OCI-LY3 (cell line): ENCODE measurements at regions not wholly inside any gene's neighbourhood (a gene's known extent, or its start where the extent isn't known, plus 50 kb on each side); places are given as distances from the start of the nearest gene placed in this dataset.

Experiments used
- H2AFZ ChIP-seq: fragments of 200-600, 300-600 bp; shearing (Covaris generic); 2 replicates; pipeline ENCODE4 v1.6.0; 2014; ENCODE audit warnings: antibody characterized with exemption, low read depth, low read length
- H3K27ac ChIP-seq: fragments of 200-600, 300-600 bp; sonication (generic); 2 replicates; pipeline ENCODE4 v1.5.1; 2014; ENCODE audit warnings: mild to moderate bottlenecking, low read length, moderate library complexity, mixed read lengths
- H3K27me3 ChIP-seq: fragments of 200-600, 300-600 bp; sonication (generic); 2 replicates; pipeline ENCODE4 v1.6.1; 2014; ENCODE audit warnings: low read depth, low read length, mixed read lengths
- H3K36me3 ChIP-seq: fragments of 200-600, 300-600 bp; sonication (generic); replicated peaks from 2 replicates; pipeline ENCODE3; 2014; ENCODE audit warnings: low read depth, low read length, mixed read lengths
- H3K4me1 ChIP-seq: fragments of 300-600, 200-600 bp; sonication (generic); 2 replicates; pipeline ENCODE4 v1.6.1; 2014; ENCODE audit warnings: low read length, mixed read lengths
- H3K4me2 ChIP-seq: fragments of 200-600, 300-600 bp; sonication (generic); 2 replicates; pipeline ENCODE4 v1.6.1; 2014; ENCODE audit warnings: low read length, mixed read lengths
- H3K4me3 ChIP-seq: fragments of 300-600, 200-600 bp; sonication (generic); 2 replicates; pipeline ENCODE4 v1.5.1; 2014; ENCODE audit warnings: antibody characterized with exemption, mild to moderate bottlenecking, low read length, moderate library complexity
- H3K79me2 ChIP-seq: fragments of 300-600, 200-600 bp; shearing (Covaris generic); 2 replicates; pipeline ENCODE4 v1.6.1; 2014; ENCODE audit warnings: mild to moderate bottlenecking, low read length, mixed read lengths
- H3K9ac ChIP-seq: fragments of 300-600, 200-600 bp; shearing (Covaris generic); 2 replicates; pipeline ENCODE4 v1.6.0; 2014; ENCODE audit warnings: mild to moderate bottlenecking, low read length, moderate library complexity
- H3K9me3 ChIP-seq: fragments of 200-600, 300-600 bp; shearing (Covaris generic); 2 replicates; pipeline ENCODE4 v1.6.1; 2014; ENCODE audit warnings: low read length, mixed read lengths; ENCODE audit not compliant: insufficient read depth
- H4K20me1 ChIP-seq: fragments of 200-600, 300-600 bp; sonication (generic); 2 replicates; pipeline ENCODE4 v1.6.1; 2016; ENCODE audit warnings: low read length, mixed read lengths; ENCODE audit not compliant: insufficient read depth
- EZH2phosphoT487 ChIP-seq: fragments of 200-600 bp; shearing (Covaris generic); IDR thresholded peaks from 2 replicates; pipeline ENCODE4 v1.6.1; 2018; ENCODE audit warnings: antibody characterized with exemption, mixed run types, low read depth
- TF ChIP-seq, protein P1 (sequence below): fragments of 200-600, 300-600 bp; sonication (generic); IDR thresholded peaks from 2 replicates; pipeline ENCODE4 v1.5.1; 2014; ENCODE audit warnings: antibody characterized with exemption, low read length, low read depth

DNA sequence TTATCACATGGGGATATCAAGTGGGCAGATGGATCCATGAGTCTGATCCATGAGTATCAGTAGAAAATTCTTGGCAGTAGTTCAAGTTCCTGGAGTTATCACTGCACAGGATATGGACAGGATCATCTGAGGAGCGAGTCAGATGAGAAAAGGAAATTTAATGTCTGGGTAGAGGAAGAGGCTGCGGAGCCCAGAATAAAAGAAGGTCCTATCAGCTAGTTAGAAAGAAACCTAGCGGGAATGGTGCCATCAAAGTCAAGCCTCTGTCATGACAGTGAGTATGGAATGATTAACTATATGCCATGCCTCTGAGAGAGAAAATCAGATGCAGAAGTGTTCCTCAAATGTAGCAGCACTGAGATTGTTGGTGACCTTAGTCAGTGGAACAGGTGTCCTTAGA is 248.1 kb downstream of the PIK3R1 start:
- Histone ChIP-seq H3K9me3 (no peaks in the 10 kb centered on the region), H3K4me1 (peaks cover 5% of the 10 kb centered on the region; the same call in 1 of the 2 replicates), H3K27ac (no peak overlapping the region), H3K36me3 (no peaks in the 10 kb centered on the region), H3K4me2 (no peak overlapping the region), H2AFZ (no peak overlapping the region), H3K79me2 (no peaks in the 10 kb centered on the region), H4K20me1 (no peaks in the 10 kb centered on the region), H3K27me3 (no peaks in the 10 kb centered on the region), H3K9ac (no peak overlapping the region), H3K4me3 (no peak overlapping the region)
- TF ChIP-seq, protein P1, sequence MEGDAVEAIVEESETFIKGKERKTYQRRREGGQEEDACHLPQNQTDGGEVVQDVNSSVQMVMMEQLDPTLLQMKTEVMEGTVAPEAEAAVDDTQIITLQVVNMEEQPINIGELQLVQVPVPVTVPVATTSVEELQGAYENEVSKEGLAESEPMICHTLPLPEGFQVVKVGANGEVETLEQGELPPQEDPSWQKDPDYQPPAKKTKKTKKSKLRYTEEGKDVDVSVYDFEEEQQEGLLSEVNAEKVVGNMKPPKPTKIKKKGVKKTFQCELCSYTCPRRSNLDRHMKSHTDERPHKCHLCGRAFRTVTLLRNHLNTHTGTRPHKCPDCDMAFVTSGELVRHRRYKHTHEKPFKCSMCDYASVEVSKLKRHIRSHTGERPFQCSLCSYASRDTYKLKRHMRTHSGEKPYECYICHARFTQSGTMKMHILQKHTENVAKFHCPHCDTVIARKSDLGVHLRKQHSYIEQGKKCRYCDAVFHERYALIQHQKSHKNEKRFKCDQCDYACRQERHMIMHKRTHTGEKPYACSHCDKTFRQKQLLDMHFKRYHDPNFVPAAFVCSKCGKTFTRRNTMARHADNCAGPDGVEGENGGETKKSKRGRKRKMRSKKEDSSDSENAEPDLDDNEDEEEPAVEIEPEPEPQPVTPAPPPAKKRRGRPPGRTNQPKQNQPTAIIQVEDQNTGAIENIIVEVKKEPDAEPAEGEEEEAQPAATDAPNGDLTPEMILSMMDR: no peak

DNA sequence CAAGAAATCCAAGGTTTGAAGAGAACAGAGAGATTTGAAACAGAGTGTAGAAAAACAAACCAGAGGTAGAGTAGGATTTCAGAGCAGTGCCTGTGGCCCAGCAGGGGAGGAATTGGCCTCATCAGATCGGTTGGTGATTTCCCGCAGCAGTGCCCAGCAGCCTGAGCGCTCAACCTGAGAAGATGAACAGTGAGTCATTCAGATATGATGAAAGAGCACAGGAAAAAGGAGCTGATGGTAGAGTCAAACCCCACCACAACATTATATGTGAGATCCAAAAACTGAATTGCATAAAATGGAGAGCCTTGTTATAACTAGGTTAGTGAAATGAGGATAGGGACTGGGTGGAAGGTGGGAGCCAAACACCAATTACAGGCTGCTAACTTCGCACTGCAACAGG is 248.9 kb downstream of the PIK3R1 start:
- Histone ChIP-seq H3K36me3 (no peaks in the 10 kb centered on the region), H3K9ac (no peak overlapping the region), H3K27me3 (no peaks in the 10 kb centered on the region), H3K9me3 (no peaks in the 10 kb centered on the region), H3K27ac (no peak overlapping the region), H2AFZ (no peak overlapping the region), H4K20me1 (no peaks in the 10 kb centered on the region), H3K4me2 (no peak overlapping the region), H3K4me1 (peaks cover 5% of the 10 kb centered on the region; the same call in 1 of the 2 replicates), H3K4me3 (no peak overlapping the region), H3K79me2 (no peaks in the 10 kb centered on the region)
- no peak for TF ChIP-seq EZH2phosphoT487

DNA sequence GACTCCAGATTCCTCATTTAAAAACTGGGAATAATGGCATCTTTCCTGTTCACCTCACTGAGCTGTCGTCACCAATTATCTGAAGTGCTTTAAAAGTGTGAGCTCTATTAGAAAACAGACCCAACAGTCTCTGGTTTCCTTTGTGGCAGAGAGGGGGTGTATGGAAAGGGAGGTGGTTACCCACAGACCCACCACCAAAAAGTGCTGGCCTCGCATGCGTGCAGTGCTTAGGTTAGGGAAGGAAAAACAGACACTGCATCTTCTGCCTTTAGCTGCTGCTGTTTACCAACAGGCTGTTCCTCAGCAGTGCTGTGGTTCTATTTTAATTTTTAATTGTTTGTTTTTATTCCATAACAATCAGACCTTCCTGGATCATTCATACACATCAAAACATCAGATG is 249.6 kb downstream of the PIK3R1 start:
- no peaks in the 10 kb centered on the region for H3K9me3 ChIP-seq
- no peak overlapping the region for H3K4me3 ChIP-seq
- H3K4me2 ChIP-seq: no peak overlapping the region
- TF ChIP-seq EZH2phosphoT487: no peak
- TF ChIP-seq, protein P1: no peak
- no peak overlapping the region for H3K9ac ChIP-seq
- H4K20me1 ChIP-seq: no peaks in the 10 kb centered on the region
- no peaks in the 10 kb centered on the region for H3K36me3 ChIP-seq
- H3K79me2 ChIP-seq: no peaks in the 10 kb centered on the region
- H2AFZ ChIP-seq: no peak overlapping the region
- H3K27ac ChIP-seq: no peak overlapping the region
- no peaks in the 10 kb centered on the region for H3K27me3 ChIP-seq
- H3K4me1 ChIP-seq: peaks cover 5% of the 10 kb centered on the region; the same call in 1 of the 2 replicates

DNA sequence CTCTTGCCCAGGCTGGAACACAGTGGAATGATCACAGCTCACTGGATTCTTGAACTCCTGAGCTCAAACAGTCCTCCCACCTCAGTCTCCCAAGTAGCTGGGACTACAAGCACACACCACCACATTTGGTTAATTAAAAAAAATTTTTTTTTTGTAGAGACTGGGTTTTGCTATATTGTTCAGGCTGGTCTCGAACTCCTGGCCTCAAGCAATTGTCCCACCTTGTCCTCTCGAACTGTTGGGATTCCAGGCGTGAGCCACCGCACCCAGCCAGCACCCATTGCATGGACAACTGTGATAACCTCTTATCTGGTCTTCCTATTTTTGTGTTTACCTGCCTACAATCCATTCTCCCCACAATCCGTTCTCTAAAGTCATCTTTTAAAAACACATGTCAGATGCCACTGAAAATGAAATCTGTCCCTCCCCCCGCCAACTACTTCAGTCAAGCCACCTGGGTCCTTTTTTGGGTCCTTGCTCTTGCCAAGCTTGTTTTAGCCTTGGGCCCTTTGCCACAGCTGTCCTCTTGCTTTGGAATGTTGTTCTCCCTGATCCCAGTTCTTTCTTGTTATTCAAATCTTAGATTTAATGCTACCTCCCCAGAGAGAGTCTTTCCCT is 250.5 kb downstream of the PIK3R1 start:
- Histone ChIP-seq H3K4me2 (no peak overlapping the region), H3K4me1 (peaks cover 5% of the 10 kb centered on the region; the same call in 1 of the 2 replicates), H2AFZ (no peak overlapping the region), H3K36me3 (no peaks in the 10 kb centered on the region), H3K27me3 (no peaks in the 10 kb centered on the region), H3K4me3 (no peak overlapping the region), H3K27ac (no peak overlapping the region), H3K79me2 (no peaks in the 10 kb centered on the region), H3K9me3 (no peaks in the 10 kb centered on the region), H4K20me1 (no peaks in the 10 kb centered on the region), H3K9ac (no peak overlapping the region)
- TF ChIP-seq EZH2phosphoT487: no peak
- TF ChIP-seq, protein P1: no peak
